GM18867 (cell line): ENCODE measurements at regions not wholly inside any gene's neighbourhood (a gene's known extent, or its start where the extent isn't known, plus 50 kb on each side); places are given as distances from the start of the nearest gene placed in this dataset.
"Not testable (repeated sequence)": the region's sequence is repeated elsewhere in the genome, so short reads cannot be mapped to it uniquely, and the experiment has no call there.

Experiments used
- ATAC-seq: cut with Tn5 transposase; IDR thresholded peaks from one replicate; pipeline ENCODE4 v1.9.1; 2021; ENCODE audit warnings: mild to moderate bottlenecking, moderate library complexity; ENCODE audit not compliant: unreplicated experiment

GRCh38 chr11:121909596-121909995 lies 206.4 kb downstream of the BLID start:
- no peak for ATAC-seq

- no peak for ATAC-seq
Measured at GRCh38 chr11:121907379-121907778, 208.6 kb downstream of the BLID start.

- no peak for ATAC-seq
Measured at GRCh38 chr11:121904148-121904547, 211.9 kb downstream of the BLID start.

GRCh38 chr11:121901886-121902285 lies 214.1 kb downstream of the BLID start:
- no peak for ATAC-seq

- ATAC-seq: not testable (repeated sequence)
Measured at GRCh38 chr11:121901417-121901816, 214.6 kb downstream of the BLID start.

- ATAC-seq: no peak
Measured at GRCh38 chr11:121899520-121899919, 216.5 kb downstream of the BLID start.

- no peak for ATAC-seq
Measured at GRCh38 chr11:121898903-121899302, 217.1 kb downstream of the BLID start.

- ATAC-seq: no peak
Measured at GRCh38 chr11:121895919-121896318, 220.1 kb downstream of the BLID start.

- ATAC-seq: no peak
Measured at GRCh38 chr11:121894581-121894980, 221.4 kb downstream of the BLID start.

- ATAC-seq: no peak
Measured at GRCh38 chr11:121892863-121893262, 223.2 kb downstream of the BLID start.

- no peak for ATAC-seq
Measured at GRCh38 chr11:121892131-121892681, 223.8 kb downstream of the BLID start.

GRCh38 chr11:121890946-121891515 lies 225.0 kb downstream of the BLID start:
- no peak for ATAC-seq

- ATAC-seq: no peak
Measured at GRCh38 chr11:121890377-121890776, 225.6 kb downstream of the BLID start.

GRCh38 chr11:121889931-121890330 lies 226.1 kb downstream of the BLID start:
- ATAC-seq: no peak

- ATAC-seq: no peak
Measured at GRCh38 chr11:121889186-121889585, 226.8 kb downstream of the BLID start.

- no peak for ATAC-seq
Measured at GRCh38 chr11:121887976-121888557, 227.9 kb downstream of the BLID start.

GRCh38 chr11:121887569-121887968 lies 228.4 kb downstream of the BLID start:
- no peak for ATAC-seq

GRCh38 chr11:121886996-121887395 lies 229.0 kb downstream of the BLID start:
- ATAC-seq: no peak

GRCh38 chr11:121886005-121886734 lies 229.8 kb downstream of the BLID start:
- no peak for ATAC-seq

- no peak for ATAC-seq
Measured at GRCh38 chr11:121884626-121885025, 231.4 kb downstream of the BLID start.

- no peak for ATAC-seq
Measured at GRCh38 chr11:121881806-121882205, 234.2 kb downstream of the BLID start.

- no peak for ATAC-seq
Measured at GRCh38 chr11:121877152-121877551, 238.9 kb downstream of the BLID start.
